ENCODE measurements at regions not wholly inside any gene's neighbourhood (a gene's known extent, or its start where the extent isn't known, plus 50 kb on each side); places are given as distances from the start of the nearest gene placed in this dataset.
"Not testable (repeated sequence)": the region's sequence is repeated elsewhere in the genome, so short reads cannot be mapped to it uniquely, and the experiment has no call there.

- no peak for DNase-seq (ENCODE audit: low spot score)
Measured at GRCh38 chr15:35282965-35283496, 197.9 kb upstream of the NANOGP8 start.

DNA sequence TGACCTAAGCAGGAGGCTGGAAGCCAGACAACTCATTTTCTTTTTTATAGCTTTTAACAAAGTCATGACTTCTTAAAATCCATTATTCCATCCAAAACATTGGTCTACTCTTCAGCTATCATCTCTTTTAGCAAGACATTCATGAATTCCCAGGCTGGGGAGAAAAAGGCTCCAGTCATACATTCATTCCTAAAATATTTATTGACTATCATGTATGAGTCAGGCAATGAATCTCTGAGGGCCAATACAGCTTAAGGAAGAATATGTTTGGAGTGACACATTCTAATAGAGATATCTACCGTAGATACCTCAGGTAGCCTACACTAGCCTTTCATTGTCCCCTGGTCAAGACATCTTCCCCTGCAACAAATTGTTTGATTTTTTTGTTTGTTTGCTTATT lies 196.4 kb upstream of the NANOGP8 start:
- peak; percentile 33 for DNase-seq (ENCODE audit: low spot score)

GRCh38 chr15:35279811-35280210 lies 194.7 kb upstream of the NANOGP8 start:
- no peak for DNase-seq (ENCODE audit: low spot score)

DNA sequence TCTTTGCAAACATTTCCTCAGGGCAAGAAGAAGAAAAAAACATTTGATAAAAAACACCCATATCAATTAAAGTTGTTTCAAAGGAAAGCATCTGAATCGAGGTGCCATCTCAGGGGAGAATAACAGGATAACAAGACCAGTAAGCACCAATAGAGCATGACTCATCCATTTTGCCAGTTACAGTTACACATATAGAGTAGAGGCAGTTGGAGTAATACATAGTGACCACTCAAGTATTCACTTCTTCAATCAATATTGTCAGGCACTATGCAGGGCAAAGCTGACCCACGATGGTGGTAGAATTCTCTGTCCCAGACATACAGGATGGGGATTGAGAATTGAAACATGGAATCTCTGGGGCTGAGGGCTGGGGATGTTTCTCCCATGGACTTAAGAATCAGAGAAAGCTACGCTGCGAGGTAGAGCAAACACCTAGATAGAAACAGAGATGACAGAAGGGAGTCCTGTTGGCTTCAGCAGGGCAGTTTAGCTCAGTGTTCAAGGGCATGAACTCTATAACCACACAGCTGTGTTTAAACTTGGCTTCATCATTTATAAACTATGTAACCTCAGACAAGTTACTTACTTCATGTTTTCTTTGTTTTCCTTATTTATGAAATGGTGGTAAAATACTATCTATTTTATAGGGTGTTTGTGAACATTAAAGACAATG lies 186.4 kb upstream of the NANOGP8 start:
- DNase-seq (ENCODE audit: low spot score), result no peak

GRCh38 chr15:35260941-35261340 lies 175.8 kb upstream of the NANOGP8 start:
- DNase-seq (ENCODE audit: low spot score), result no peak

DNA sequence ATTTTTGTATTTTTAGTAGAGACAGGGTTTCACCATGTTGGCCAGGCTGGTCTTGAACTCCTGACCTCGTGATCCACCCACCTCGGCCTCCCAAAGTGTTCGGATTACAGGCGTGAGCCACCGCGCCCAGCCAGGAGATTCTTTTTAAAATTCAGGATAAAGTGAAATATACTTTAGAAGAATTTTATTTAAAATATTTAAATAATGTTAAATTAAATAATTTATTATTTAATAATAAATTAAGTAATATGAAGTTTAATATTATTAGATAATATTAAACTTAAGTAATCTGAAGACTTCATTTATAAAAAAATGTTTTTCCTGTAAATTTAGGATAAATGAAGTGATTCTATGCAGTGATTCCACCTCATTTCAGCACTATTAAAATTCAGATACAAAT lies 175.2 kb upstream of the NANOGP8 start:
- not testable (repeated sequence) for DNase-seq (ENCODE audit: low spot score)

- no peak for DNase-seq (ENCODE audit: low spot score)
Measured at GRCh38 chr15:35256551-35256950, 171.5 kb upstream of the NANOGP8 start.

DNA sequence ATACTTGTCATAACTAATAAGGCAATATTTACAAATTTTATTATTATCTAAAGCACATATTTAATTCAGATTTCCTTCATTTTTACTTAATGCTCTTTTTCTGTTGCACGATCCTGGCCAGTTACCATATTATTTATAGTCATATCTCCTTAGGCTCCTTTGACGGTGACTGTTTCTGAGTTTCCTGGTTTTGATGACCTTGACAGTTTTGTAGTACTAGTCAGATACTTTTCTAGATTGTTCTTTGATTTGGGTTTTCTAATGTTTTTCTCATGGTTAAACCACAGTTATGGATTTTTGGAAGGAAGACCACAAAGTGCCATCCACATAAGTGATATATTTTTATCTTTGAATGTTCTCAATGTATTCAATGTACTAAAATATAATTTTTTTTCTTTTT lies 171.0 kb upstream of the NANOGP8 start:
- DNase-seq (ENCODE audit: low spot score), result no peak

GRCh38 chr15:35254908-35255307 lies 169.8 kb upstream of the NANOGP8 start:
- not testable (repeated sequence) for DNase-seq (ENCODE audit: low spot score)

- no peak for DNase-seq (ENCODE audit: low spot score)
Measured at GRCh38 chr15:35254062-35254461, 169.0 kb upstream of the NANOGP8 start.

GRCh38 chr15:35252351-35252865 lies 167.3 kb upstream of the NANOGP8 start:
- no peak for DNase-seq (ENCODE audit: low spot score)

DNA sequence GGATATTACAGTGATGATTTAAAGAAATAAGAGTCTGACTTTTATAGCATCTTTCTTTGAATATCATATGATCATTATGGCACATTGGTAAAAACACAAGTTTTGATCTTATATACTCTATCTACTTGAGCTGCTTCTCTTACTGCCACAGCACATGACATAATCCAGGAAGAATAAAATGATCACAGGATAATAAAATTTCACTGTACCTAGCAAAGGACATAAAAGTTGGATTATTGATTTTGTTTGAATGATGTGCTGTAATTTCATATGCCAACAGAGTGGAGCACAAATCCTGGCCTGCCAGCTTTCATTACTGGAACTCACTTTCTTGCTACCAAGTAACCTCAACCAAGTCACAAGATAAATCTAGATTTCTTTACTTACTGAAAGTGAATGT lies 162.1 kb upstream of the NANOGP8 start:
- DNase-seq (ENCODE audit: low spot score), result no peak

DNA sequence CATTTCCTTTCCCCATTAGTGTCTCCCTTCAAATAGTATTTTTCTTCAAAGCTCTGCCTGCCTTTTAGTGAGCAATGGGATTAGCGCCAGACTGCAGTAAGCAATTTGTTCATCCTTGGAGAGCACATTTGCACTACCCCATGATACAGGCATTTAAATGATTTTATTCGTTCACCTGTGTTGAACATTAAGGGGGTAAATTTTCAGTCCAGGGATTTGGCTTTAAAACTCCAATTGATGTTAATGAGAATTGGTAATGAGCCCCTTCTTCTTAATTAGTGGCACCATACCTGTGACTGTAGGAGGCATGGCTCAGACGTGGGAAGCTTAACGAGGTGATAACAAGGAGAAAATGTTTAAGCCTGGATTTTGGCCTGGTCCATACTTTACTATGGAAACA lies 161.4 kb upstream of the NANOGP8 start:
- DNase-seq (ENCODE audit: low spot score), result no peak

GRCh38 chr15:35245681-35246080 lies 160.6 kb upstream of the NANOGP8 start:
- DNase-seq (ENCODE audit: low spot score), result not testable (repeated sequence)

- DNase-seq (ENCODE audit: low spot score), result no peak
Measured at GRCh38 chr15:35244227-35244626, 159.1 kb upstream of the NANOGP8 start.

- DNase-seq (ENCODE audit: low spot score), result no peak
Measured at GRCh38 chr15:35243758-35244157, 158.7 kb upstream of the NANOGP8 start.

DNA sequence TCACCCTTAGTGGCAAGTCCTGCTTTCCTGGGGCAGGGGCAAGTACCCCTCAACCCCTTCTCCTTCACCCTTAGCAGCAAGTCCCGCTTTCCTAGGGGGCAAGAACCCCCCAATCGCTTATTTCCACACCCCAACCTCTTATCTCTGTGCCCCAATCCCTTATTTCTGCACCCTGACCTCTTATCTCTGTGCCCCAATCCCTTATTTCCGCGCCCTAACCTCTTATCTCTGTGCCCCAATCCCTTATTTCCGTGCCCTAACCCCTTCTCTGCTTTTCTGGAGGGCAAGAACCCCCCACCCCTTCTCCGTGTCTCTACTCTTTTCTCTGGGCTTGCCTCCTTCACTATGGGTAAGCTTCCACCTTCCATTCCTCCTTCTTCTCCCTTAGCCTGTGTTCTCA lies 154.6 kb upstream of the NANOGP8 start:
- DNase-seq (ENCODE audit: low spot score), result not testable (repeated sequence)

DNA sequence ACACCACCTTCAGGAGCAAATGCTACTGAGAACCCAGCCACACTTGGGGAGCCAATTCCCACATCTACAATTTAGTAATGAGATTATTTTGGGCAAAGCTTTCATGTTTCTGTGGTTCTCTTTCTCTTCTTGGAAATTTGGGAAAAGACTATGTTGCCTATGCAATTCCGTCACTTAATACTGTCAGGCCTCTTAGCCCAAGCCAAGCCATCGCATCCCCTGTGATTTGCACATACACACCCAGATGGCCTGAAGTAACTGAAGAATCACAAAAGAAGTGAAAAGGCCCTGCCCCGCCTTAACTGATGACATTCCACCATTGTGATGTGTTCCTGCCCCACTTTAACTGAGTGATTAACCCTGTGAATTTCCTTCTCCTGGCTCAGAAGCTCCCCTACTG lies 153.4 kb upstream of the NANOGP8 start:
- not testable (repeated sequence) for DNase-seq (ENCODE audit: low spot score)

GRCh38 chr15:35229085-35229484 lies 144.0 kb upstream of the NANOGP8 start:
- DNase-seq (ENCODE audit: low spot score), result no peak

GRCh38 chr15:35218215-35218614 lies 133.1 kb upstream of the NANOGP8 start:
- no peak for DNase-seq (ENCODE audit: low spot score)

GRCh38 chr15:35215093-35215492 lies 130.0 kb upstream of the NANOGP8 start:
- no peak for DNase-seq (ENCODE audit: low spot score)

DNA sequence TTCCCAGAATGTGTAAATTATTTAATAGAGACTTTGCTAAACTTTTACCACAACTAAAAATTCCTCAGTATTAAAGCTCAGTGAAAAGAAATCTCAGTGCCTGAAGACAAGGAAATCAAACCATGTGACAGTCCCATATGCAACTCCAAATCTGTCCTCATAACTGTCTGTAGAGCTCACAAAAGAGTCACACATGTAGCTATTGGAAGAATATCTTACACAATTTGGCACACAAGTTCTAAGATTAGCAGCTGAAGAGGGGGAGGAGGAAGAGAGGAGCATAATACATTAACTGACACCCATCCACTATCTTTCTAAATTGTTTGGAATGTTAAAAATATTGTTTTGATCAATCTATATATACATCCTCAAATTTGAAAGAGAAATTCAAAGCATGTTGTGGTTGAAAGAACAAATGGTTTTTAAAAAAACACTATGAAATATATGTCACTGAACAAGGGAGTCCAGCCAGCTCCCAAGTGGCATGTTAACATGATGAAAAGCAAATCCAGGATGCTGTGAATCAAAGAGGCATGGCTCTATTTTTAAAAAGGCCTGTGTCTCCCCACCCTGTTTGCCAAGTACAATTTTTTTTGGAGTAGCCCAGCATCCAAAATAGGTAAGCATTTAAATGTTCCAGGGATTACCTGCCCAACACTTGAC lies 126.3 kb upstream of the NANOGP8 start:
- DNase-seq (ENCODE audit: low spot score), result no peak

GRCh38 chr15:35210370-35210769 lies 125.3 kb upstream of the NANOGP8 start:
- DNase-seq (ENCODE audit: low spot score), result no peak

All from AG08396 (cell line).